Rectal smooth muscle tissue (tissue), 1 donor: ENCODE measurements at regions not wholly inside any gene's neighbourhood (a gene's known extent, or its start where the extent isn't known, plus 50 kb on each side); places are given as distances from the start of the nearest gene placed in this dataset.
"Not testable (repeated sequence)": the region's sequence is repeated elsewhere in the genome, so short reads cannot be mapped to it uniquely, and the experiment has no call there.

Source experiments
- H3K27ac ChIP-seq: one replicate; pipeline ENCODE4 v1.7.0; 2013; ENCODE audit warnings: low read depth, low read length, inconsistent platforms
- H3K27me3 ChIP-seq: one replicate; pipeline ENCODE4 v1.7.0; 2013; ENCODE audit warnings: low read length; ENCODE audit not compliant: control insufficient read depth, insufficient read depth
- H3K36me3 ChIP-seq: one replicate; pipeline ENCODE4 v1.7.0; 2013; ENCODE audit warnings: low read length; ENCODE audit not compliant: control insufficient read depth, insufficient read depth
- H3K4me1 ChIP-seq: one replicate; pipeline ENCODE4 v1.7.0; 2013; ENCODE audit warnings: low read length; ENCODE audit not compliant: control insufficient read depth, insufficient read depth
- H3K4me3 ChIP-seq: one replicate; pipeline ENCODE4 v1.7.0; 2013; ENCODE audit warnings: low read length
- H3K9ac ChIP-seq: one replicate; pipeline ENCODE4 v1.7.0; 2013; ENCODE audit warnings: low read length

DNA sequence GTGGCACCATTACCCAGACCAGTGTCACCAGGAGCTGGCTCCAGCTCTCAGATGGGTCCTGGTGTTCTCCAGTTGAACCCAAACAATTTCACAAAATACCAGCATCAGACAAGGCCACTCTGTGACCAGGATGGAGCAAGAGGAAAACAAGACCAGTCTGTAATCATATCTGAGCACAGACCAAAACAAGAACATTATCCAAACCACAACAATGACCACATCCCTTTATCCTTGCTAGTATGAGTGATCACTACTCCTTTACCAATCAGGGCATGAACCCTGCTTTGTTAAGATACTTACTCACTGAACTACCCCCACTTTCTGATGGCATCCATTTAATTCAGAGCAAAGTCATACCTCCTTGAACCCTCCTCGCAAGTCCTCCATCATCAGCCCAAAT lies 145.9 kb downstream of the NUFIP1 start:
- Histone ChIP-seq H3K4me1 (no peaks in the 10 kb centered on the region), H3K27ac (no peak overlapping the region), H3K27me3 (no peaks in the 10 kb centered on the region), H3K36me3 (no peaks in the 10 kb centered on the region), H3K9ac (no peak overlapping the region), H3K4me3 (no peak overlapping the region)

DNA sequence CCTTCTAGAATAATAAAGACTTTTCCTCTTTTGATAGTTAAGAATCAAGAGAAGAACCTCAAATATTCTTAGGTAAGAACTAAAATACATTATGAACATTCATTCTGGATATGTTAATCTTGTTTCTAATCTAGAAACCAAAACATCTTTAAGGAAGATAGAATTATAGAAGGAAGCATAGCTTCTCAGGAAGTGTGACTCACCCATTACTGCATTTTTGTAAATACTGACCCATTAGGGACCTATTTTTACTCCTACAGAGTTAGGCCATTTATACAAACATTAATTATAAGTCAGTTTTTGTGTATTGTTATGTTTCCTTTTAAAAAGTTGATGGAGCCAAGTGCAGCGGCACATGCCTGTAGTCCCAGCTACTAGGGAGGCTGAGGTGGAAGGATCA lies 147.1 kb downstream of the NUFIP1 start:
- Histone ChIP-seq H3K4me1 (no peaks in the 10 kb centered on the region), H3K27me3 (no peaks in the 10 kb centered on the region), H3K9ac (no peak overlapping the region), H3K4me3 (no peak overlapping the region), H3K27ac (no peak overlapping the region), H3K36me3 (no peaks in the 10 kb centered on the region)

DNA sequence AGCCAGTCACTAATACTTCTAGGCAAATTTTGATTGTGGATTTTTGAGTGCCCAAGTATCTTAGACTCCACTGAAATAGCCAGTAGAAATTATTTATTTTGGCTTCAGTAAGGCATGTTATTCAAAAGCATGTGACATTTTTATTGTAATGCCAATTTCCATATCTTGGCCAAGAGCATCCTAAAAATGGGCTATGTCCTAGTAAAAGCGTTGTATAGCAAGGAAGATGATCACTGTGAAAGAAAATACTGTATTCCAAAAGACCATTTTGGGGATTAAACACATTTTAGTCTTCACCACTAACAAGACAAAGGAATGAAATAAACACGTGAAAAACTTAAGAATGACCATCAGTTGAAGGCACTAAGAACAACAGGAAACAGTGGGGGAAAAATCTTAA lies 149.1 kb downstream of the NUFIP1 start:
- no peaks in the 10 kb centered on the region for H3K27me3 ChIP-seq
- H3K27ac ChIP-seq: no peak overlapping the region
- no peaks in the 10 kb centered on the region for H3K36me3 ChIP-seq
- no peak overlapping the region for H3K4me3 ChIP-seq
- no peaks in the 10 kb centered on the region for H3K4me1 ChIP-seq
- no peak overlapping the region for H3K9ac ChIP-seq

DNA sequence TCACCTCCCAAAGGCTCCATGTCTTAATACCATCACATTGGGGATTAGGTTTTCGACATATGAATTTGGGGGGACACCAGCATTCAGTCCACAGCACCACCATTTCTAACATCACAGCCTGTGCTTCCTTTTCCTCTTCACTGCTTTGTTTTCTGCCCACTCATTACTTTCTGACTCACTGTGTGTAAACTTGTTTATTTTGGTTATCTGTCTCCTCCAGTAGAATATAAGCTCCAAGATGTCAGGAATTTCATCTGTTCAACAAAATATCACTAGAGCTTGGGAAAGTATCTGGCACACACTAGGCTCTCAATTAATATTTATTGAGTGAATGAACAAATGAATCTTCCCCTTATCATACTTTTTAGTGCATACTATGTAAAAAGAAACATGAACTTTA lies 152.0 kb downstream of the NUFIP1 start:
- H3K27me3 ChIP-seq: no peaks in the 10 kb centered on the region
- H3K4me1 ChIP-seq: no peaks in the 10 kb centered on the region
- no peaks in the 10 kb centered on the region for H3K36me3 ChIP-seq
- no peak overlapping the region for H3K27ac ChIP-seq
- no peak overlapping the region for H3K9ac ChIP-seq
- H3K4me3 ChIP-seq: no peak overlapping the region

DNA sequence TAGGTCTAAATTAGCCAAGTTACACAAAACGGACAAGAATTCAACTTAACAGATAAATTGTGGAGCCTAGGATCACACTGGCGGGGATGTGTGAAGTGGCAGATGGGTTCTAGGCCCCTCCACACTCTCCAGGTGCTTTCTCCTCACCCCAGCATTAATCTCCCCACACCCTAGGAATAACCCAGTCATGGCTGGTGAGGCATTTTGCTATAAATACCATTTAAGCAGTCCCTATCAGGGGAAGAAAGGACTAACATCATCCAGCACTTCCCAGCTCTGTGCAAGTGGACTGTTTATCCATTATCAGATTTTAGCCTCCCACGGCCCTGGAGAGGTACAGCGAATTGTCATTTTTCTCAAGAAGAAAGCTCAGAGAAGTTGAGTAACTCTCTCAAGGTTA lies 154.9 kb downstream of the NUFIP1 start:
- Histone ChIP-seq H3K4me1 (no peaks in the 10 kb centered on the region), H3K27ac (no peak overlapping the region), H3K9ac (no peak overlapping the region), H3K36me3 (no peaks in the 10 kb centered on the region), H3K4me3 (no peak overlapping the region), H3K27me3 (no peaks in the 10 kb centered on the region)

DNA sequence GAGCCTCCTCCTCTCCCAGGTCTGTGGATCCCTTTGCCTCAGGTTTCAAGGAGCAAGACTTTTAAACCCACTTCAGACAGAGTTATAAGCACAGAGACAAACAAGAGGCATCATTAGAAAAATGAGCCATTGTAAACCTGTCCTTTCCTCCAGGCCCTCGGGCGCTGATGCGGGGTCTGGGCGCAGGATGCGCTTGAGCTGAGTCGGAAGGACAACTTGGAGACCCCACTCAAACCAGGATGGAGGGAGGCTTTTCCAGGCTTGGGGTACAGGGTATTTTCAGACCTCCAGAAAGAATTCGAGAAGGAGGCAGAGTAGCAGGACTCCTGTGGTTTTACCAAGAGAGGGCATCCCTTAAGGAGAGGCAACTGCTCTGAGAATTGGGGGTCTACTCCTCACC lies 155.6 kb downstream of the NUFIP1 start:
- no peak overlapping the region for H3K4me3 ChIP-seq
- no peaks in the 10 kb centered on the region for H3K4me1 ChIP-seq
- H3K9ac ChIP-seq: no peak overlapping the region
- H3K27me3 ChIP-seq: no peaks in the 10 kb centered on the region
- H3K36me3 ChIP-seq: no peaks in the 10 kb centered on the region
- no peak overlapping the region for H3K27ac ChIP-seq

DNA sequence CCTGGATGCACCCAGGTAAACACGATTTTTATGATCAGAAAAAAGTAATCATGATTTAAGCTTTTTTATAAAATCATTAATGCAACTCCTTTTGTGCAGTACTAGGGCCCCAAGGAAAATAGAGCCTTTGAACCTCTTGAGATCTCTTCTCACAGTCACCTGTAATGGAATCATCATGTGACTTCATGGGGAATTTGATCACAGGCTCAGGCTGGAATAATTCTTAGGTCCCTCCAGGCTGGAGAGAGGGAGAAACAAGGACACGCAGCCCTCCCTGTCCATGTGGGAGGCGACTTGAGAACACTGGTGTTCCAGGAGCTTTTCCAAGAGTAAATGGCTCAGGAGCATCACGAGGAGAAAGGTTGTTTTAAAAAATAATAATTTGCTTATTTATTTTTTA lies 156.1 kb downstream of the NUFIP1 start:
- H3K4me1 ChIP-seq: no peaks in the 10 kb centered on the region

DNA sequence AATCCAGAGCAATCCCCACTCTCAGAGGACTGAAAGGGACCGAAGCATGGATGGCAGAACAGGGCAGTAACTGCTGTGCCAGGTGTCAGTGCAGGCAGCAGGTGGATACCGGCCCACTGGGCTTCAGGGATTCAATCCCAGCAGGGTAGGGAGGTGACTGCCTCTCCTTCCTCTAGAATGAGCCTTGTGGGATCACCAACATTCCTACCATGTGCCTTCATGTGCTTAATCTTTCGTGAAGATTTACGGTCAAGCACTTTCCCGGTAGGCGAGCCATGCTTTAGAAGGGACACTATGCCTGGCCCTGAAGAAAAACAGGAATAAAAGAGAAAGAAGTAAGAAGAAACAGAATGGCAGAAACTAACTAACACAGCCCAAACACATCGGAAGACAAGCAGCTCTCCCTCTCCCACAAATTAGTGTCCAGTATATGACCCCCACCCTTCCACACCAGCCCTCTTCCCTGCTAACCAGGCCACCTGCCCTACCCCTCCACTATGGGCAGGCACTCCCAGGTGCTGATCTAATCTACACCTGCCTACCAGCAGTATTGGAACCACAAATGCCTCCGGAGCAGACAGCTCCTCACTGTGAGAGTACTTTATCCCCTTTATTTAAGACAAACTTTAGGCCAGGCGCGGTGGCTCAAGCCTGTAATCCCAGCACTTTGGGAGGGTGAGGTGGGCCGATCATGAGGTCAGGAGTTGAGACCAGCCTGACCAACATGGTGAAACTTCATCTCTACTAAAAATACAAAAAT lies 162.5 kb downstream of the NUFIP1 start:
- no peak overlapping the region for H3K27ac ChIP-seq
- no peaks in the 10 kb centered on the region for H3K4me1 ChIP-seq
- no peak overlapping the region for H3K4me3 ChIP-seq
- no peaks in the 10 kb centered on the region for H3K36me3 ChIP-seq
- no peak overlapping the region for H3K9ac ChIP-seq
- H3K27me3 ChIP-seq: no peaks in the 10 kb centered on the region

More for the DNA sequence above, 156.1 kb downstream of the NUFIP1 start:
- H3K27me3 ChIP-seq: no peaks in the 10 kb centered on the region
- no peak overlapping the region for H3K27ac ChIP-seq
- H3K36me3 ChIP-seq: no peaks in the 10 kb centered on the region
- H3K9ac ChIP-seq: no peak overlapping the region
- no peak overlapping the region for H3K4me3 ChIP-seq

DNA sequence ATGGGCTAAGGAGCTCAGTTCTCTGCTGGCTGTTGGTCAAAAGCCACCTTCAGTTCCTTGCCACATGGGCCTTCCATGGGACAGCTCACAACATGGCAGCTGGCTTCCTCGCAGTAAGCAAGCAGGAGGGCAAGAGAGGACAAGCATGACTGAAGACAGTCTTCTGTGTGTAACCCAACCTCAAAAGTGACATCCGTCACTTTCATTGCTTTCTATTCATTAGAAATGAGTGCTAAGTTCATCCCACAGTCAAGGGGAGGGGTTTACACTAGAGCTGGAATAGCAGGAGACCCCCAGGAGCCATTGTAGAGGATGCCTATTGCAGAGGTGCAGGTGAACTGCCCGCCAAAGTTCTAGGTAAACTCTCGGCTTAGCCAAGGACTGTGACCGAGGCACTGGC lies 163.3 kb downstream of the NUFIP1 start:
- Histone ChIP-seq H3K4me1 (no peaks in the 10 kb centered on the region), H3K36me3 (no peaks in the 10 kb centered on the region), H3K27ac (no peak overlapping the region), H3K27me3 (no peaks in the 10 kb centered on the region), H3K4me3 (no peak overlapping the region), H3K9ac (no peak overlapping the region)

DNA sequence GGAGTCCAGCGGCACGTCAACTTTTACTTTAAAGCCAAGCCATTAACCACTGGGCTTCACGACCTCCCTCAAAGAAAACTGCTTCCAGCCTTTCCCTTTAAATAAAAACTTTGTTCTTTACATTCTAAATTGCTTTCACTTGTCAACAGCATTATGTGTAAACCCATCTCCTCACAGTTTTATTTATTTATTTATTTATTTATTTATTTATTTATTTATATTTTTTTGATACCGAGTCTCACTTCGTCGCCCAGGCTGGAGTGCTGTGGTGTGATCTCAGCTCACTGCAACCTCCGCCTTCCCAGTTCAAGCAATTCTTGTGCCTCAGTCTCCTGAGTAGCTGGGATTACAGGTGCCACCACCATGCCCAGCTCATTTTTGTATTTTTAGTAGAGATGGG lies 165.7 kb downstream of the NUFIP1 start:
- not testable (repeated sequence) for H3K27me3 ChIP-seq, H3K4me3 ChIP-seq, H3K9ac ChIP-seq, H3K4me1 ChIP-seq, H3K27ac ChIP-seq, H3K36me3 ChIP-seq

DNA sequence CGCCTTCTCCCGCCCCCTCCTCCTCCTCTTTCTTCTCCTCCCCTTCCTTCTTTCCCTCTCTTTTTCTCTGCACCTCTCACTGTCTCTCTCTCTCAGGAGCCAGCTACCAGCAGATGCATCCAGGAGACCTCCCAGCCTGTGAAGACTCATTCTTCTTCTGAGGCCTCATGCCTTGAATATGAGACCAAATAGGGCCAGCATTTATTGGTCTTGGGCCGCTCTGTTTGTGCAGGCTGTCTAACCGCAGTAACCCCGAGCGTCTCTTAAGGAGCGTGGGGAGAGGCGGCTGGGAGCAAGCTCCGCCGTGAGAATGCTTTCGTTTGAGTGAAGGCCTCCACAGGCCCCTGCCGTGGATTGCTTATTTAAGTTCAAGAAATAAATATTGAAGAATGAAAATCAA lies 167.0 kb downstream of the NUFIP1 start:
- no peaks in the 10 kb centered on the region for H3K36me3 ChIP-seq
- no peaks in the 10 kb centered on the region for H3K4me1 ChIP-seq
- H3K27me3 ChIP-seq: no peaks in the 10 kb centered on the region
- H3K9ac ChIP-seq: no peak overlapping the region
- H3K4me3 ChIP-seq: no peak overlapping the region
- H3K27ac ChIP-seq: peak overlapping the region; percentile 79

DNA sequence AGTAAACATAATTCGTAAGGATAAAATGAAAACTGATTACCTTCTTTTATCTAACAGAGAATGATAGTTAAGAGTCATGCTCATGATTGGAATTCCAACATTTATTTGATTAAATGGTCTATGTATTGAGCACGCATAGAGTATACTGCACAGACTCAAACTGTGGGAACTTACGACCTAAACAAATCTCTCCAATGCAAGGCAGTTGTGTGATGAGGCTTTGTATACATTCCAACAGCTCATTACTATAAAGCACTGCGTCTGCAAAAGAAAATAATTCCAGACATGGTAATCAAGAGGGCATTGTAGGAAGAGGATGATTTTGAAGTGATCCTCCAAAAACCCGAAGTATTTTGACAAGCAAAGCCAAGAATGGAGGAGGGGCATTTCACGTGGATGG lies 169.5 kb downstream of the NUFIP1 start:
- Histone ChIP-seq H3K4me3 (no peak overlapping the region), H3K4me1 (no peaks in the 10 kb centered on the region), H3K27me3 (no peaks in the 10 kb centered on the region), H3K36me3 (no peaks in the 10 kb centered on the region), H3K27ac (no peak overlapping the region), H3K9ac (no peak overlapping the region)

DNA sequence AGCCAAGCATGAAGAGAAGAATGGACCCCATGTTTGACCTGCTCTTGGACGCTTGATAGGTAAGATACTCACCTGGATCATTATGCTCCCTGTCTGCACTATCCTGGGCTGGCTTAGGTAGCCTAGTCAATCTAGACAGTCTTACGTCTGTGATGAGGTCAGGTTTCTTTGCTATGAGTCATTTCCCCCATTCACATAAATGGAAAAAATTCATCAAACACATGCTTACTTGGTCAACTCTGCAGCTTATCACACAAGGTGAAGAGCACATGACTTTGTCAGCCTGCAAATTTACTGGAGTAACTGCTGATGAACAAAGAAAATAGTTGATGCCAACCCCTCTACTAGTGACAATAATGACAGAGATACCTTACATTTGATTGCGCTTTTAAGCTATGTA lies 170.0 kb downstream of the NUFIP1 start:
- Histone ChIP-seq H3K36me3 (no peaks in the 10 kb centered on the region), H3K4me3 (no peak overlapping the region), H3K4me1 (no peaks in the 10 kb centered on the region), H3K27me3 (no peaks in the 10 kb centered on the region), H3K9ac (no peak overlapping the region), H3K27ac (no peak overlapping the region)
